MM.1S (cell line): ENCODE measurements at regions not wholly inside any gene's neighbourhood (a gene's known extent, or its start where the extent isn't known, plus 50 kb on each side); places are given as distances from the start of the nearest gene placed in this dataset.

Source experiments
- DNase-seq: peaks from one replicate; pipeline ENCODE4 v3.0.0-alpha.2; 2015
- H2AFZ ChIP-seq: fragments of 300-600 bp; sonication (generic); 2 replicates; pipeline ENCODE4 v1.6.0; 2016; ENCODE audit warnings: antibody characterized with exemption, low read length
- H3F3A ChIP-seq: fragments of 300-600 bp; sonication (generic); 2 replicates; pipeline ENCODE4 v1.6.1; 2016; ENCODE audit warnings: mild to moderate bottlenecking, antibody characterized with exemption, low read length, moderate library complexity, mixed read lengths; ENCODE audit not compliant: insufficient read depth
- H3K27ac ChIP-seq: fragments of 300-600 bp; sonication (generic); 2 replicates; pipeline ENCODE4 v1.5.1; 2016; ENCODE audit warnings: mild to moderate bottlenecking, low read length
- H3K27me3 ChIP-seq: fragments of 300-600 bp; sonication (generic); replicated peaks from 2 replicates; pipeline ENCODE4 v1.6.0; 2016; ENCODE audit warnings: low read length; ENCODE audit not compliant: insufficient read depth
- H3K36me3 ChIP-seq: fragments of 300-600 bp; sonication (generic); replicated peaks from 2 replicates; pipeline ENCODE4 v1.6.1; 2016; ENCODE audit warnings: mild to moderate bottlenecking, low read length, mixed read lengths; ENCODE audit not compliant: insufficient read depth
- H3K4me1 ChIP-seq: fragments of 300-600 bp; sonication (generic); 2 replicates; pipeline ENCODE4 v1.6.1; 2016; ENCODE audit warnings: low read length, mixed read lengths
- H3K4me2 ChIP-seq: fragments of 300-600 bp; sonication (generic); 2 replicates; pipeline ENCODE4 v1.6.0; 2016; ENCODE audit warnings: low read depth, low read length
- H3K4me3 ChIP-seq: fragments of 300-600 bp; sonication (generic); 2 replicates; pipeline ENCODE4 v1.5.1; 2016; ENCODE audit warnings: low read length, mixed read lengths
- H3K79me2 ChIP-seq: fragments of 300-600 bp; sonication (generic); 2 replicates; pipeline ENCODE4 v1.6.1; 2016; ENCODE audit warnings: mixed run types, low read length, mixed read lengths
- H3K9ac ChIP-seq: fragments of 300-600 bp; sonication (generic); 2 replicates; pipeline ENCODE4 v1.6.1; 2016; ENCODE audit warnings: low read length, mixed read lengths
- H3K9me2 ChIP-seq: fragments of 300-600 bp; sonication (generic); replicated peaks from 2 replicates; pipeline ENCODE4 v1.6.1; 2016; ENCODE audit warnings: mild to moderate bottlenecking, low read length, mixed read lengths; ENCODE audit not compliant: insufficient read depth
- H3K9me3 ChIP-seq: fragments of 300-600 bp; sonication (generic); replicated peaks from 2 replicates; pipeline ENCODE4 v1.6.1; 2016; ENCODE audit warnings: mild to moderate bottlenecking, low read length, mixed read lengths; ENCODE audit not compliant: insufficient read depth
- H4K20me1 ChIP-seq: fragments of 300-600 bp; sonication (generic); 2 replicates; pipeline ENCODE4 v1.6.1; 2016; ENCODE audit warnings: mild to moderate bottlenecking, low read length, moderate library complexity, mixed read lengths; ENCODE audit not compliant: insufficient read depth
- CTCF ChIP-seq: fragments of 300-600 bp; sonication (generic); IDR thresholded peaks from 2 replicates; pipeline ENCODE4 v1.5.1; 2016; ENCODE audit warnings: antibody characterized with exemption, low read length, mixed read lengths
- EZH2 ChIP-seq: fragments of 300-600 bp; sonication (generic); optimal IDR thresholded peaks from 2 replicates; pipeline ENCODE3; 2017; ENCODE audit warnings: low read depth, mild to moderate bottlenecking, antibody characterized with exemption, low read length, mixed read lengths
- EZH2phosphoT487 ChIP-seq: fragments of 300-600 bp; sonication (generic); IDR thresholded peaks from 2 replicates; pipeline ENCODE4 v1.6.1; 2018; ENCODE audit warnings: antibody characterized with exemption, low read length

- no peak overlapping the region for H3K9ac ChIP-seq
- no peaks in the 10 kb centered on the region for H3F3A ChIP-seq
- TF ChIP-seq EZH2: no peak
- no peak for TF ChIP-seq CTCF
- no peak for TF ChIP-seq EZH2phosphoT487
- DNase-seq: no peak
- no peaks in the 10 kb centered on the region for H3K27me3 ChIP-seq
- no peaks in the 10 kb centered on the region for H3K79me2 ChIP-seq
- no peaks in the 10 kb centered on the region for H3K9me2 ChIP-seq
- no peak overlapping the region for H3K27ac ChIP-seq
- no peaks in the 10 kb centered on the region for H4K20me1 ChIP-seq
- no peak overlapping the region for H3K4me3 ChIP-seq
- H3K4me2 ChIP-seq: no peak overlapping the region
- no peak overlapping the region for H2AFZ ChIP-seq
- no peaks in the 10 kb centered on the region for H3K36me3 ChIP-seq
- no peaks in the 10 kb centered on the region for H3K4me1 ChIP-seq
- no peaks in the 10 kb centered on the region for H3K9me3 ChIP-seq
Measured at GRCh38 chr13:50267917-50268316, 252.7 kb downstream of the KCNRG start.

- no peaks in the 10 kb centered on the region for H3K36me3 ChIP-seq
- DNase-seq: no peak
- no peak overlapping the region for H3K4me3 ChIP-seq
- H3K79me2 ChIP-seq: no peaks in the 10 kb centered on the region
- no peaks in the 10 kb centered on the region for H3K9me3 ChIP-seq
- H2AFZ ChIP-seq: no peak overlapping the region
- H3K27me3 ChIP-seq: no peaks in the 10 kb centered on the region
- H3K4me2 ChIP-seq: no peak overlapping the region
- H3K9me2 ChIP-seq: no peaks in the 10 kb centered on the region
- no peak overlapping the region for H3K9ac ChIP-seq
- no peaks in the 10 kb centered on the region for H3K4me1 ChIP-seq
- TF ChIP-seq CTCF (no peak), EZH2phosphoT487 (no peak), EZH2 (no peak)
- no peak overlapping the region for H3K27ac ChIP-seq
- H3F3A ChIP-seq: no peaks in the 10 kb centered on the region
- H4K20me1 ChIP-seq: no peaks in the 10 kb centered on the region
Measured at GRCh38 chr13:50268500-50268899, 253.3 kb downstream of the KCNRG start.

GRCh38 chr13:50274181-50274580 is 258.9 kb downstream of the KCNRG start:
- Histone ChIP-seq H3K9ac (no peak overlapping the region), H3K9me2 (no peaks in the 10 kb centered on the region), H3K36me3 (no peaks in the 10 kb centered on the region), H3F3A (no peaks in the 10 kb centered on the region), H3K4me3 (no peak overlapping the region), H3K4me1 (no peaks in the 10 kb centered on the region), H3K27ac (no peak overlapping the region), H2AFZ (no peak overlapping the region), H3K27me3 (no peaks in the 10 kb centered on the region), H4K20me1 (no peaks in the 10 kb centered on the region), H3K79me2 (no peaks in the 10 kb centered on the region), H3K9me3 (no peaks in the 10 kb centered on the region), H3K4me2 (no peak overlapping the region)
- TF ChIP-seq EZH2phosphoT487 (no peak), EZH2 (no peak), CTCF (no peak)
- DNase-seq: no peak
